ENCODE measurements at regions not wholly inside any gene's neighbourhood (a gene's known extent, or its start where the extent isn't known, plus 50 kb on each side); places are given as distances from the start of the nearest gene placed in this dataset.

- no peak for TF ChIP-seq CTCF (IDR thresholded peaks at IDR 0.05; ENCODE audit: insufficient read depth, low read length, poor library complexity, severe bottlenecking)
- Histone ChIP-seq H3K36me3 (ENCODE audit: control insufficient read depth, insufficient read depth, low read length) (no peaks in the 10 kb centered on the region), H3K27me3 (ENCODE audit: control insufficient read depth, insufficient read depth, low read length) (no peaks in the 10 kb centered on the region), H3K4me3 (ENCODE audit: low read depth, low read length) (no peak overlapping the region)
- DNase-seq (ENCODE audit: low read depth) = no peak
Observed at GRCh38 chr21:16438761-16439160, 709.0 kb downstream of the USP25 start.

- Histone ChIP-seq H3K27me3 (ENCODE audit: control insufficient read depth, insufficient read depth, low read length) (no peaks in the 10 kb centered on the region), H3K36me3 (ENCODE audit: control insufficient read depth, insufficient read depth, low read length) (no peaks in the 10 kb centered on the region), H3K4me3 (ENCODE audit: low read depth, low read length) (no peak overlapping the region)
- TF ChIP-seq CTCF (IDR thresholded peaks at IDR 0.05; ENCODE audit: insufficient read depth, low read length, poor library complexity, severe bottlenecking) = no peak
- no peak for DNase-seq (ENCODE audit: low read depth)
Observed at GRCh38 chr21:16441789-16442188, 712.0 kb downstream of the USP25 start.

GRCh38 chr21:16454399-16454798, 724.6 kb downstream of the USP25 start:
- Histone ChIP-seq H3K36me3 (ENCODE audit: control insufficient read depth, insufficient read depth, low read length) (no peaks in the 10 kb centered on the region), H3K4me3 (ENCODE audit: low read depth, low read length) (no peak overlapping the region), H3K27me3 (ENCODE audit: control insufficient read depth, insufficient read depth, low read length) (no peaks in the 10 kb centered on the region)
- peak; percentile 29 for TF ChIP-seq CTCF (IDR thresholded peaks at IDR 0.05; ENCODE audit: insufficient read depth, low read length, poor library complexity, severe bottlenecking)
- DNase-seq (ENCODE audit: low read depth) = no peak

GRCh38 chr21:16455526-16455925, 725.7 kb downstream of the USP25 start:
- H3K36me3 ChIP-seq (ENCODE audit: control insufficient read depth, insufficient read depth, low read length) = no peaks in the 10 kb centered on the region
- H3K27me3 ChIP-seq (ENCODE audit: control insufficient read depth, insufficient read depth, low read length) = no peaks in the 10 kb centered on the region
- H3K4me3 ChIP-seq (ENCODE audit: low read depth, low read length) = no peak overlapping the region
- no peak for DNase-seq (ENCODE audit: low read depth)
- no peak for TF ChIP-seq CTCF (IDR thresholded peaks at IDR 0.05; ENCODE audit: insufficient read depth, low read length, poor library complexity, severe bottlenecking)

- Histone ChIP-seq H3K36me3 (ENCODE audit: control insufficient read depth, insufficient read depth, low read length) (no peaks in the 10 kb centered on the region), H3K27me3 (ENCODE audit: control insufficient read depth, insufficient read depth, low read length) (no peaks in the 10 kb centered on the region), H3K4me3 (ENCODE audit: low read depth, low read length) (no peak overlapping the region)
- DNase-seq (ENCODE audit: low read depth) = no peak
- no peak for TF ChIP-seq CTCF (IDR thresholded peaks at IDR 0.05; ENCODE audit: insufficient read depth, low read length, poor library complexity, severe bottlenecking)
Observed at GRCh38 chr21:16455978-16456377, 726.2 kb downstream of the USP25 start.

- H3K4me3 ChIP-seq (ENCODE audit: low read depth, low read length) = no peak overlapping the region
- no peaks in the 10 kb centered on the region for H3K27me3 ChIP-seq (ENCODE audit: control insufficient read depth, insufficient read depth, low read length)
- DNase-seq (ENCODE audit: low read depth) = no peak
- no peak for TF ChIP-seq CTCF (IDR thresholded peaks at IDR 0.05; ENCODE audit: insufficient read depth, low read length, poor library complexity, severe bottlenecking)
- H3K36me3 ChIP-seq (ENCODE audit: control insufficient read depth, insufficient read depth, low read length) = no peaks in the 10 kb centered on the region
Observed at GRCh38 chr21:16457498-16457897, 727.7 kb downstream of the USP25 start.
